HL-60 (cell line): ENCODE measurements at regions not wholly inside any gene's neighbourhood (a gene's known extent, or its start where the extent isn't known, plus 50 kb on each side); places are given as distances from the start of the nearest gene placed in this dataset.

Experiments
- DNase-seq, 2 experiments: peaks; one replicate each; pipeline ENCODE4 v3.0.0-alpha.2; 2010 to 2020; ENCODE audit warnings: low read depth in 1 of 2, low spot score in 1 of 2
- H3K27ac ChIP-seq: fragments of 250-450 bp; sonication (Bioruptor Pico); replicated peaks from 2 replicates; pipeline ENCODE4 v1.5.1; 2020; ENCODE audit warnings: mild to moderate bottlenecking, moderate library complexity
- H3K27me3 ChIP-seq: fragments of 250-450 bp; sonication (Bioruptor Pico); 2 replicates; pipeline ENCODE4 v1.5.1; 2021; ENCODE audit warnings: mild to moderate bottlenecking, moderate library complexity; ENCODE audit not compliant: insufficient read depth, poor library complexity, severe bottlenecking
- H3K4me3 ChIP-seq: replicated peaks from 2 replicates; pipeline ENCODE4 v1.5.1; 2011; ENCODE audit warnings: mild to moderate bottlenecking, control low read depth, low read length; ENCODE audit not compliant: insufficient read depth
- GABPA ChIP-seq: IDR thresholded peaks from 2 replicates; pipeline ENCODE4 v1.6.1; 2012; ENCODE audit warnings: low read depth
- POLR2AphosphoS5 ChIP-seq: IDR thresholded peaks from 2 replicates; pipeline ENCODE4 v1.6.1; 2012; ENCODE audit warnings: low read depth
- REST ChIP-seq: IDR thresholded peaks from 2 replicates; pipeline ENCODE4 v1.6.1; 2012; ENCODE audit warnings: low read depth; ENCODE audit not compliant: insufficient replicate concordance
- SPI1 ChIP-seq: IDR thresholded peaks from 2 replicates; pipeline ENCODE4 v1.6.1; 2012; ENCODE audit warnings: low read depth, mild to moderate bottlenecking, borderline replicate concordance
- TF ChIP-seq, protein P1 (sequence below): IDR thresholded peaks from one replicate; pipeline ENCODE4 v1.5.1; 2011; ENCODE audit warnings: low read length, control low read depth, inconsistent platforms; ENCODE audit not compliant: insufficient read depth

DNA sequence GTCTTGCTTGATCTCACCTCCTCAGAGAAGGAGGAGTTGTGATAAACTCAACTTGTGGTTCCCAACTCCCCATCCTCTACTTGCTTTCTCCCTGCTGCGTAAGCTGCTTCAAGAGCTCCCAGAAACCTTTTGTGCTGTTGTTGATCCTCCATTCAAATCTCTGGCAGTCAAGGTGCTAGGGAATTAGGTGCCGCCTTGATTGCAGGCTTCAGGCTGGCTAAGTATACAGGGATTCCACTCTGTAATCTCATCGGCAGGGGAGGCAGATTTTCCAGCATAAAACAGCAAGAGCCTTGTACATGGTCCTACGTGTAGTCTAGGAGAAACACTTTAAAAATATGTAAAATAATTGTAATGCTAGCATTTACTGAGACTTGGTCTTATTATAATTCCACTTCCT is 116.2 kb upstream of the DDX18 start:
- Histone ChIP-seq H3K27me3 (no peaks in the 10 kb centered on the region), H3K4me3 (no peak overlapping the region), H3K27ac (no peak overlapping the region)
- DNase-seq, result no peak
- TF ChIP-seq REST, result no peak
- TF ChIP-seq GABPA, result no peak
- no peak for TF ChIP-seq POLR2AphosphoS5
- TF ChIP-seq, protein P1, sequence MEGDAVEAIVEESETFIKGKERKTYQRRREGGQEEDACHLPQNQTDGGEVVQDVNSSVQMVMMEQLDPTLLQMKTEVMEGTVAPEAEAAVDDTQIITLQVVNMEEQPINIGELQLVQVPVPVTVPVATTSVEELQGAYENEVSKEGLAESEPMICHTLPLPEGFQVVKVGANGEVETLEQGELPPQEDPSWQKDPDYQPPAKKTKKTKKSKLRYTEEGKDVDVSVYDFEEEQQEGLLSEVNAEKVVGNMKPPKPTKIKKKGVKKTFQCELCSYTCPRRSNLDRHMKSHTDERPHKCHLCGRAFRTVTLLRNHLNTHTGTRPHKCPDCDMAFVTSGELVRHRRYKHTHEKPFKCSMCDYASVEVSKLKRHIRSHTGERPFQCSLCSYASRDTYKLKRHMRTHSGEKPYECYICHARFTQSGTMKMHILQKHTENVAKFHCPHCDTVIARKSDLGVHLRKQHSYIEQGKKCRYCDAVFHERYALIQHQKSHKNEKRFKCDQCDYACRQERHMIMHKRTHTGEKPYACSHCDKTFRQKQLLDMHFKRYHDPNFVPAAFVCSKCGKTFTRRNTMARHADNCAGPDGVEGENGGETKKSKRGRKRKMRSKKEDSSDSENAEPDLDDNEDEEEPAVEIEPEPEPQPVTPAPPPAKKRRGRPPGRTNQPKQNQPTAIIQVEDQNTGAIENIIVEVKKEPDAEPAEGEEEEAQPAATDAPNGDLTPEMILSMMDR, result no peak
- no peak for TF ChIP-seq SPI1

GRCh38 chr2:117698819-117699218 is 115.7 kb upstream of the DDX18 start:
- H3K27ac ChIP-seq, result no peak overlapping the region
- DNase-seq, result no peak
- TF ChIP-seq POLR2AphosphoS5 (no peak), SPI1 (no peak), REST (no peak), GABPA (no peak)
- TF ChIP-seq, protein P1, result no peak
- no peak overlapping the region for H3K4me3 ChIP-seq
- H3K27me3 ChIP-seq, result no peaks in the 10 kb centered on the region

- DNase-seq, result no peak
- Histone ChIP-seq H3K27ac (no peak overlapping the region), H3K27me3 (no peaks in the 10 kb centered on the region), H3K4me3 (no peak overlapping the region)
- TF ChIP-seq GABPA (no peak), REST (no peak), POLR2AphosphoS5 (no peak), SPI1 (no peak)
- TF ChIP-seq, protein P1, result no peak
Observed at GRCh38 chr2:117700471-117700870, 114.0 kb upstream of the DDX18 start.
